Osteoblast (primary cell): ENCODE measurements at regions not wholly inside any gene's neighbourhood (a gene's known extent, or its start where the extent isn't known, plus 50 kb on each side); places are given as distances from the start of the nearest gene placed in this dataset.
"Not testable (repeated sequence)": the region's sequence is repeated elsewhere in the genome, so short reads cannot be mapped to it uniquely, and the experiment has no call there.

Experiments
- DNase-seq: peaks from one replicate; pipeline ENCODE4 v3.0.0; 2011; ENCODE audit warnings: low spot score, mixed read lengths; ENCODE audit not compliant: insufficient read length; ENCODE audit errors: missing footprints
- H2AFZ ChIP-seq: 2 replicates; pipeline ENCODE4 v1.6.0; 2011; ENCODE audit warnings: mild to moderate bottlenecking, low read length
- H3K27ac ChIP-seq: 2 replicates; pipeline ENCODE4 v1.5.1; 2011; ENCODE audit warnings: mild to moderate bottlenecking, low read depth, low read length, moderate library complexity
- H3K27me3 ChIP-seq: 2 replicates; pipeline ENCODE4 v1.6.0; 2012; ENCODE audit warnings: mild to moderate bottlenecking, control low read depth, inconsistent platforms, low read length, moderate library complexity; ENCODE audit not compliant: insufficient read depth
- H3K36me3 ChIP-seq: 2 replicates; pipeline ENCODE4 v1.5.1; 2011; ENCODE audit warnings: mild to moderate bottlenecking, low read length, control low read depth, moderate library complexity; ENCODE audit not compliant: insufficient read depth
- H3K4me1 ChIP-seq: 2 replicates; pipeline ENCODE4 v1.5.1; 2011; ENCODE audit warnings: mild to moderate bottlenecking, low read length, control low read depth, moderate library complexity; ENCODE audit not compliant: insufficient read depth
- H3K4me2 ChIP-seq: 2 replicates; pipeline ENCODE4 v1.6.0; 2011; ENCODE audit warnings: mild to moderate bottlenecking, low read length; ENCODE audit not compliant: insufficient read depth
- H3K4me3 ChIP-seq: fragments of 200-600 bp; sonication (generic); 3 replicates; pipeline ENCODE4 v1.5.1; 2012; ENCODE audit warnings: mild to moderate bottlenecking, low read length, inconsistent platforms; ENCODE audit not compliant: insufficient read depth
- H3K79me2 ChIP-seq: 2 replicates; pipeline ENCODE4 v1.6.0; 2012; ENCODE audit warnings: mild to moderate bottlenecking, low read length, control low read depth, inconsistent platforms; ENCODE audit not compliant: insufficient read depth
- H3K9me3 ChIP-seq: 2 replicates; pipeline ENCODE4 v1.5.1; 2011; ENCODE audit warnings: low read depth, low read length, control low read depth
- H4K20me1 ChIP-seq: 2 replicates; pipeline ENCODE4 v1.6.0; 2012; ENCODE audit warnings: mild to moderate bottlenecking, low read length, control low read depth; ENCODE audit not compliant: insufficient read depth

DNA sequence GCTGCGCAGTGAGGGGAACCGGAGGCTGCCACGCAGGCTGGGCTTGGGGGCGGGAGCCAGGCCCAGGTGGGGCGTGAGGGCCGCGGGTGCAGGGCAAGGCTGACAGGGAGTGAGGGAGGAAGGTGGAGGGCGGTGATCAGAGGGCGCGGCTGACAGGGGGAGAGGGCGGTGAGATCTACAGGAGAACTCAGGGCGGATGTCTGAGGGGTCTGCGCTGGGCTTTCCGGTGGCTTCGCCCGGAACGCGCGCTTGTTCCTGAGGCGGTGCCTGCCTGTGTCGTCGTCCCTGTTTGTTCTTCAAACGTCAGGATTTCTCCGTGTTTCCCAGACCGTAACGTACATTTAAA is 248.5 kb upstream of the NPAP1 start:
- H3K79me2 ChIP-seq, H3K4me3 ChIP-seq, H3K4me1 ChIP-seq, DNase-seq, H2AFZ ChIP-seq, H4K20me1 ChIP-seq, H3K36me3 ChIP-seq, H3K27ac ChIP-seq, H3K4me2 ChIP-seq, H3K27me3 ChIP-seq, H3K9me3 ChIP-seq: not testable (repeated sequence)

DNA sequence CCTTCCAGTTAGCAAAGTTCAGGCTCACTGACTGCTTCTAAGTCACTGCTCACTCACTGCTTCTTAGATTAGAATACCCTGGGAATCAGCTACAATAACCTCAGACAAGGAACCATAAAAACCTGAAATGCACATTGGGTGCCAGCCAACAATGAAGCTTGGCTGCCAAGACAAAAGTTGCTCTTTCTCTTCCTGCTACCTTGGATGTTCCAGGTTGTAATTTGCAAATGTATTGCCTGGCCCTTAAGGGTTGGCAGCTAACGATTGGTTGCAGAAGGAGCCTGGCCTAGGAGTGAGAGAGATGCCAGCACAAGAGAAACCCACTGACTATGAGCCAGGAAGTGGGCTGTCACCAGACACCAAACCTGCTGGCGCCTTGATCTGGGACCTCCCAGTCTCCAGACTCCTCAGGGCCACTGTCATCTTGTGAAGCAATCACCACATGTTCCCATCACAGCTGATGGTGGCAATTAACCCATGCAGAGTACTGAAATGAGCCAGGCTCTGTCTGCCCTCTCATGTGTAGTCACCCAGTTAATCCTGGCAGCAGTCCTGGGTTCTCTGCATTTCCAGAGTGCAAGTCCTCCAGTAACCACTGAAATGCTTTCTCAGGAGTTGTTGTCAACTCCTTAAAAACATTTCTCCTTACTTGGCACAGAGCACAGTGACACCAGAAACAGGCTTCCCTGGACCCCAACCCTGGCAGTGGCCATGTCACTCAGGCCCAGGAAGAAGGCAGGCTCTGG is 240.3 kb upstream of the NPAP1 start:
- H4K20me1 ChIP-seq, H3K27me3 ChIP-seq, H3K36me3 ChIP-seq, H3K4me1 ChIP-seq, H2AFZ ChIP-seq, H3K4me2 ChIP-seq, H3K79me2 ChIP-seq, H3K9me3 ChIP-seq, H3K4me3 ChIP-seq, H3K27ac ChIP-seq, DNase-seq: not testable (repeated sequence)

DNA sequence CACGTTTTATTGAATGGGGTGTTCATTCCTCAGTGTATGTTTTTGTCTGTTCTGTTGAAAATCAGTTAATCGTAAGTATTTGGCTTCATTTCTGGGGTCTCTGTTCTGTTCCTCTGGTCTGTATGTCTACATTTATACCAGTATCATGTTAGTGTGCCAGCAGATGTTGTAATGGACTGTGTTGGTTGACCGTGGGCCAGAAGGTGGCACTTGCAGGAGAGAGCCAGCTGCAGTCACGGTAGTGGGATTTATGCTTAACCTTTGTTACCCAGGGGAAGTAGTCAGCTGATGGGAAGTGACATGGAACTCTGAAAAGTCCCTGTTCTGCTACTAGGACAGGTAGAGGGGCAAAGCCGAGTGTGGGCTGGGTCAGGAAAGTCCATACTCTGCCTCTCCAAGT is 238.3 kb upstream of the NPAP1 start:
- H3K79me2 ChIP-seq, H3K4me1 ChIP-seq, H3K4me2 ChIP-seq, H3K9me3 ChIP-seq, H3K36me3 ChIP-seq, H2AFZ ChIP-seq, DNase-seq, H3K27me3 ChIP-seq, H3K4me3 ChIP-seq, H3K27ac ChIP-seq, H4K20me1 ChIP-seq: not testable (repeated sequence)

DNA sequence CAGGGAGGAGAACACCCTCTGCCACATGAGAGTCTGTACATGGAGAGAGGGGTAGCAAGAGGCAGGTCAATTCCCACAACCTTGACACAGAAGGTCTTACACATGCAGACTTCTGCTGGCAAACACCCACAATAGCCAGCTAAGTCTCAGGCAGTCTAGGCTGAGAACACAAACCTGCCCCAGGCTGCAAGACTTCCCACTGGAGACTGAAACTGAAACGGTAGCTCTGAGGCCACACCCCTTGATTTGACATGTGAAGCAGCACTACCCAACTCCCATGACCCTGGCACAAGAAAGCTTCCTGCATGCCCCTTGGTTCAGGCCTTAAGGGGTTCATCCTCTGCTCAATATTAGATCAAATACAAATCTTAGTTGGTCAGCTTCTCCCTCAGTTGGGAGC is 237.8 kb upstream of the NPAP1 start:
- H3K4me2 ChIP-seq, H3K27ac ChIP-seq, H3K36me3 ChIP-seq, H3K27me3 ChIP-seq, H4K20me1 ChIP-seq, H2AFZ ChIP-seq, H3K79me2 ChIP-seq, DNase-seq, H3K4me3 ChIP-seq, H3K9me3 ChIP-seq, H3K4me1 ChIP-seq: not testable (repeated sequence)

DNA sequence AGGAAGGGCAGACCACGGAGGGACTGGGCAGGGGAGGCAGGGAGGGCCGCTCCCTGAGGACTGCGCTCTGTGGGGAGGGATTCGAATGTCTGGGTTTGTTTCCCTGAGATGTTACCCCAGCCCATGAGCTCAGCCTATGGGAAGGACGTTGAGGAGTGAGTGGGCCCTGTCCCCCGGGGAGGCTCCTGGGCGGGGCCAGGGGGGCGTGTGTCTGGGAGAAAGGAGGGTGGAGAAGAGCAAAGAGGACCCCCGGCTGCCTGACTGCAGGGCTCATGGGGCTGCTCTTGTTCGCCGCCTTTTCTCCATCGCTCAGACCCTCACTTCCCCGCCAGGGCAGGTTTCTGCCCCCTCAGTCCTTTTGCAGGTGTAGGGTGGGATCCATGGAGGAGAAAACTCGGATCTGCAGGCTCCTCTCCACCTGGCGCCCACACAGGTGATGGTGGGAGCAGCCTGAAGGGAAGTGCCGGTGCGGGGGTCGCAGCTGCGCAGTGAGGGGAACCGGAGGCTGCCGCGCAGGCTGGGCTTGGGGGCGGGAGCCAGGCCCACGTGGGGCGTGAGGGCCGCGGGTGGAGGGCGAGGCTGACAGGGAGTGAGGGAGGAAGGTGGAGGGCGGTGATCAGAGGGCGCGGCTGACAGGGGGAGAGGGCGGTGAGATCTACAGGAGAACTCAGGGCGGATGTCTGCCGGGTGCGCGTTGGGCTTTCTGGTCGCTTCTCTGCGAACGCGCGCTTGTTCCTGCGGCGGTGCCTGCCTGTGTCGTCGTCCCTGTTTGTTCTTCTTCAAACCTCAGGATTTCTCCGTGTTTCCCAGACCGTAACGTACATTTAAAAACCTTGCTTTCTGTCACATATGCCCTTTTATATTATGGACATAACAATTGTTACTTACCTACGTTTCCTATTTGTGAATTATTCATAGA is 198.2 kb upstream of the NPAP1 start:
- H3K79me2 ChIP-seq, H4K20me1 ChIP-seq, H3K4me1 ChIP-seq, H3K27me3 ChIP-seq, H3K9me3 ChIP-seq, H2AFZ ChIP-seq, H3K4me3 ChIP-seq, H3K4me2 ChIP-seq, H3K36me3 ChIP-seq, DNase-seq, H3K27ac ChIP-seq: not testable (repeated sequence)

DNA sequence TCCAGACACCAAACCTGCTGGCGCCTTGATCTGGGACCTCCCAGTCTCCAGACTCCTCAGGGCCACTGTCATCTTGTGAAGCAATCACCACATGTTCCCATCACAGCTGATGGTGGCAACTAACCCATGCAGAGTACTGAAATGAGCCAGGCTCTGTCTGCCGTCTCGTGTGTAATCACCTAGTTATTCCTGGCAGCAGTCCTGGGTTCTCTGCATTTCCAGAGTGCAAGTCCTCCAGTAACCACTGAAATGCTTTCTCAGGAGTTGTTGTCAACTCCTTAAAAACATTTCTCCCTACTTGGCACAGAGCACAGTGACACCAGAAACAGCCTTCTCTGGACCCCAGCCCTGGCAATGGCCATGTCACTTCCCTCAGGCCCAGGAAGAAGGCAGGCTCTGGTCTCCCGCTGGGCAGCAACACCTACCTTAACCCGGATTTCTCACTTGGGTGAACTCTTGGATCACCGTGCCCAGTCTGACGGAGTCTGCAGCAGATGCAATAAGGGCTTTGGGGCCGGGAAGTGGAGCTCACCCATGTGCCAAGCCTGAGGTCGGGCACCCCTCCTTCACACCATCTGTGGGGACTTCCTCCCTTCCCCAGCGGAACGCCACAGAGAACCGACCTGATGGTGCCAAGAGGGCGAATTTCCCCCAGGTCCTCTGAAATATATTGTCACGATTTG is 189.5 kb upstream of the NPAP1 start:
- H4K20me1 ChIP-seq, H2AFZ ChIP-seq, H3K4me1 ChIP-seq, H3K79me2 ChIP-seq, H3K27ac ChIP-seq, H3K36me3 ChIP-seq, H3K27me3 ChIP-seq, H3K4me2 ChIP-seq, H3K4me3 ChIP-seq, H3K9me3 ChIP-seq: not testable (repeated sequence)
- peak; percentile 30 for DNase-seq

DNA sequence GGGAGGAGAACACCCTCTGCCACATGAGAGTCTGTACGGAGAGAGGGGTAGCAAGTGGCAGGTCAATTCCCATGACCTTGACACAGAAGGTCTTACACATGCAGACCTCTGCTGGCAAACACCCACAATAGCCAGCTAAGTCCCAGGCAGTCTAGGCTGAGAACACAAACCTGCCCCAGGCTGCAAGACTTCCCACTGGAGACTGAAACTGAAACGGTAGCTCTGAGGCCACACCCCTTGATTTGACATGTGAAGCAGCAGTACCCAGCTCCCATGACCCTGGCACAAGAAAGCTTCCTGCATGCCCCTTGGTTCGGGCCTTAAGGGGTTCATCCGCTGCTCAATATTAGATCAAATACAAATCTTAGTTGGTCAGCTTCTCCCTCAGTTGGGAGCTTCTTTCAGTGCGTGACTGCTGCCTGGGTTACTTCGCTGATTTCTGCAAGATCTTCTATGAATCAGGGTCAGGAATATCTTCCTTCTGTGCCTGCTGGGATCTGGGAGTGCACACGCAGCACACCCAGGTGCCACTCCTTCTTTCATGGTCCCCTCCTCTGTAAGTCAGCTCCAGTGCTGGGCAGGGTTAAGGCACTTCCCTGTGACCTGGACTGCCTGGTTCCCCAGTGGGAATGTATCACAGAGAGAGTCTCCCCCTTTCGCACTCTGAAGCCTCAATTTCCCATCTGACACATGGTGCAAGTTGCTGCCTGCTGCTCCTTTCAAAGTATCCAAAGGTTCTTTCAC is 187.2 kb upstream of the NPAP1 start:
- H3K27ac ChIP-seq, H3K36me3 ChIP-seq, H4K20me1 ChIP-seq, H3K4me2 ChIP-seq, H3K79me2 ChIP-seq, H3K4me1 ChIP-seq, H3K27me3 ChIP-seq, H3K4me3 ChIP-seq, H3K9me3 ChIP-seq, H2AFZ ChIP-seq, DNase-seq: not testable (repeated sequence)

DNA sequence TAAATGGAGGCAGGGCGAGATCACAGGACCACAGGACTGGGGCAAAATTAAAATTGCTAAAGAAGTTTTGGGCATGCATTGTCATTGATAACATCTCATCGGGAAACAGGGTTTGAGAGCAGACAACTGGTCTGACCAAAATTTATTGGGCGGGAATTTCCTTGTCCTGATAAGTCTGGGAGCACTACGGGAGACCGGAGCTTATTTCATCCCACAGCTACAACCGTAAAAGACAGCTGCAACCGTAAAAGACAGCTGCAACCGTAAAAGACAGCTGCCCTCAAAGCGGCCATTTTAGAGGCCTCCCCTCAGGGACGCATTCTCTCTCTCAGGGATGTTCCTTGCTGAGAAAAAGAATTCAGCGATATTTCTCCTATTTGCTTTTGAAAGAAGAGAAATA is 170.4 kb upstream of the NPAP1 start:
- DNase-seq, H3K4me2 ChIP-seq, H3K36me3 ChIP-seq, H2AFZ ChIP-seq, H4K20me1 ChIP-seq, H3K27ac ChIP-seq, H3K27me3 ChIP-seq, H3K9me3 ChIP-seq, H3K4me1 ChIP-seq, H3K79me2 ChIP-seq, H3K4me3 ChIP-seq: not testable (repeated sequence)
